HG03558 (cell line): ENCODE measurements at regions not wholly inside any gene's neighbourhood (a gene's known extent, or its start where the extent isn't known, plus 50 kb on each side); places are given as distances from the start of the nearest gene placed in this dataset.
"Not testable (repeated sequence)": the region's sequence is repeated elsewhere in the genome, so short reads cannot be mapped to it uniquely, and the experiment has no call there.

Experiments
- ATAC-seq: cut with Tn5 transposase; IDR thresholded peaks from one replicate; pipeline ENCODE4 v1.9.1; 2021; ENCODE audit warnings: moderate number of reproducible peaks; ENCODE audit not compliant: unreplicated experiment; ENCODE audit errors: extremely low read depth

- ATAC-seq = no peak
These were observed 50.5 kb upstream of the FOXP2 start for GRCh38 chr7:114364151-114364550.

GRCh38 chr7:114363292-114363691 lies 51.3 kb upstream of the FOXP2 start:
- no peak for ATAC-seq

- ATAC-seq = no peak
These were observed 55.7 kb upstream of the FOXP2 start for GRCh38 chr7:114358911-114359310.

GRCh38 chr7:114356133-114356532 lies 58.5 kb upstream of the FOXP2 start:
- ATAC-seq = no peak

GRCh38 chr7:114354306-114354705 lies 60.3 kb upstream of the FOXP2 start:
- ATAC-seq = no peak

GRCh38 chr7:114345494-114345893 lies 69.1 kb upstream of the FOXP2 start:
- no peak for ATAC-seq

- ATAC-seq = no peak
These were observed 70.5 kb upstream of the FOXP2 start for GRCh38 chr7:114343949-114344708.

- ATAC-seq = no peak
These were observed 72.0 kb upstream of the FOXP2 start for GRCh38 chr7:114342431-114343179.

- no peak for ATAC-seq
These were observed 73.0 kb upstream of the FOXP2 start for GRCh38 chr7:114341648-114342047.

- no peak for ATAC-seq
These were observed 79.6 kb upstream of the FOXP2 start for GRCh38 chr7:114334989-114335388.

- ATAC-seq = not testable (repeated sequence)
These were observed 85.2 kb upstream of the FOXP2 start for GRCh38 chr7:114329458-114329857.

- ATAC-seq = no peak
These were observed 97.0 kb upstream of the FOXP2 start for GRCh38 chr7:114317450-114318098.

- no peak for ATAC-seq
These were observed 102.0 kb upstream of the FOXP2 start for GRCh38 chr7:114312649-114313048.

GRCh38 chr7:114310345-114311110 lies 104.1 kb upstream of the FOXP2 start:
- no peak for ATAC-seq

GRCh38 chr7:114309729-114310128 lies 104.9 kb upstream of the FOXP2 start:
- no peak for ATAC-seq

GRCh38 chr7:114303301-114303700 lies 111.3 kb upstream of the FOXP2 start:
- no peak for ATAC-seq

GRCh38 chr7:114302858-114303257 lies 111.8 kb upstream of the FOXP2 start:
- no peak for ATAC-seq

- ATAC-seq = no peak
These were observed 116.6 kb upstream of the FOXP2 start for GRCh38 chr7:114298011-114298410.

- no peak for ATAC-seq
These were observed 117.5 kb upstream of the FOXP2 start for GRCh38 chr7:114297121-114297520.

GRCh38 chr7:114295522-114295921 lies 119.1 kb upstream of the FOXP2 start:
- no peak for ATAC-seq
